GM12874 (cell line): ENCODE measurements at regions not wholly inside any gene's neighbourhood (a gene's known extent, or its start where the extent isn't known, plus 50 kb on each side); places are given as distances from the start of the nearest gene placed in this dataset.

Experiments
- TF ChIP-seq, protein P1 (sequence below): IDR thresholded peaks from 2 replicates; pipeline ENCODE4 v1.5.1; 2011; ENCODE audit warnings: low read depth, mild to moderate bottlenecking, control low read depth, low read length, moderate library complexity; ENCODE audit not compliant: insufficient read depth

DNA sequence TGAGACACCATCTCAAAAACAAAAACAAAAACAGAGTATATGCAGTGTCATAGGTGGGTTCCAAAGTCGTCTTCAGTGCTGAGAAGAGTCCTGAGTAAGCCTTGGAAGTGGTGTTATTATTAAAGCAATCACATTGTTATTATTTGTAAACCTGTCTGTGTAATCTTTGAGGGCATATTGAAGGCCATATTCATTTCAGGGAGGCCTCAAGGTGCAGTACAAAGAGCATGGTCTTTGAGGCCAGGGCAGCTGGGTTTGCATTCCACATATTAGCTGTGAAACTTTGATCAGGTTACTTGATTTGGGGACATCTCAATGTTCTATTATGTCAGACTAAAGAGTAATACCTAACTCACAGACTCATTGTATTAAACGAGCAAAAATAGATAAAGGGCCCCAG is 139.3 kb upstream of the SOX4 start:
- TF ChIP-seq, protein P1, sequence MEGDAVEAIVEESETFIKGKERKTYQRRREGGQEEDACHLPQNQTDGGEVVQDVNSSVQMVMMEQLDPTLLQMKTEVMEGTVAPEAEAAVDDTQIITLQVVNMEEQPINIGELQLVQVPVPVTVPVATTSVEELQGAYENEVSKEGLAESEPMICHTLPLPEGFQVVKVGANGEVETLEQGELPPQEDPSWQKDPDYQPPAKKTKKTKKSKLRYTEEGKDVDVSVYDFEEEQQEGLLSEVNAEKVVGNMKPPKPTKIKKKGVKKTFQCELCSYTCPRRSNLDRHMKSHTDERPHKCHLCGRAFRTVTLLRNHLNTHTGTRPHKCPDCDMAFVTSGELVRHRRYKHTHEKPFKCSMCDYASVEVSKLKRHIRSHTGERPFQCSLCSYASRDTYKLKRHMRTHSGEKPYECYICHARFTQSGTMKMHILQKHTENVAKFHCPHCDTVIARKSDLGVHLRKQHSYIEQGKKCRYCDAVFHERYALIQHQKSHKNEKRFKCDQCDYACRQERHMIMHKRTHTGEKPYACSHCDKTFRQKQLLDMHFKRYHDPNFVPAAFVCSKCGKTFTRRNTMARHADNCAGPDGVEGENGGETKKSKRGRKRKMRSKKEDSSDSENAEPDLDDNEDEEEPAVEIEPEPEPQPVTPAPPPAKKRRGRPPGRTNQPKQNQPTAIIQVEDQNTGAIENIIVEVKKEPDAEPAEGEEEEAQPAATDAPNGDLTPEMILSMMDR = no peak

DNA sequence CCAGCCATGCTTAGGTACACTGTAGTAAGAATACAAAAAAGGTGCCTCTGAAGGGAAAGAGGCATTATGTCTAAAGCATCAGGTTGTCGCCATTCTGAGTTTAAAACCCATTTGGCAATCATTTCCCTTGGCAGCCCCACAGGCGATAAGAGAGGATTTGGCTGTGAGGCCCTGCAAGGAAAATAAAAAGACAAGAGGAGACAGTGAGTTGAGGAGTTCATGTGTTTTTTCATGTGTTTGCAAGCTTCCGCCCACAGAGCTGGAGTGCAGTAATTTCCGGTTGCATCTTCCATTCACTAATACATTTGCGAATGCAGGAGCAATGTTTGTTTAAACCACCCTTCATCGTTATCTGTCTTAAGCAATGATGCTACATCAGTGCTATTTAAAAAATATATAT is 138.5 kb upstream of the SOX4 start:
- TF ChIP-seq, protein P1 = no peak

DNA sequence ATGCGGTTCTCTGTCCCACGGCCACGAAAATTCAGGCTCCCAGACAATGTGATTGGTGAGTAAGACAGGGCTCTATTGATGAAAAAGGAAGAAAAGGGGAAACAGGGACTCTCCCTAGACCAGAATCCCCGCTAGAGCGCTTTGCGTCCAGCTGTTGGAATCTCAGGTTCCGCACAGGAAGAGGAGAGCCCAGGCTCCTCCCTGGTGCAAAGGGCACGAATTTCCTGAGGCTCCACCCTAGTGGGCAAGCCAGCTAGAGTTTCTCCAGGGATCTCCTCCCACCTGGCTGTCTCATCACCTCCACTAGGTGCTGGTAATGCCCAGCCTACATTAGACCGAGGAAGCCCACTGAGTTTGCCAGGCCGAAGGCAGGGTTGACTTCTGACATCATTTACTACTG is 135.9 kb upstream of the SOX4 start:
- TF ChIP-seq, protein P1 = no peak

DNA sequence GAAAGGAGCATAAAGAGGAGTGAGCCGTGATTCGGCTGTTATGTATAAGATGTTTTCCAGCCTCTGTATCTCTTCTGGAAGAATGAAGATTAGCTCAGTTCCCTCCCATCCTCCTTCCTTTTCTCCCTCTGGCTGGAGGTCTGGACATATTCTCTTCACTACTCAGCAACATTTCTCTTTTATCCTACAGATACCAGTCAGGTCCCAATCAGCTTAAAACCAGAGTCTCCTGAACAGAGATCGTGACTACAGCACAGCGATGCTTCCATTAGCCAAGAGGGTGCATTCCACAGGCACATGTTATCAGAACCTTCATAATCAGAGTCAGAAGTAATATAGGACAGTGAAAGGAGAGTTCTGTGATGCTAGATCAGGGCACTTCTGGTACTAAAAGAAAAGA is 133.9 kb upstream of the SOX4 start:
- TF ChIP-seq, protein P1 = no peak

DNA sequence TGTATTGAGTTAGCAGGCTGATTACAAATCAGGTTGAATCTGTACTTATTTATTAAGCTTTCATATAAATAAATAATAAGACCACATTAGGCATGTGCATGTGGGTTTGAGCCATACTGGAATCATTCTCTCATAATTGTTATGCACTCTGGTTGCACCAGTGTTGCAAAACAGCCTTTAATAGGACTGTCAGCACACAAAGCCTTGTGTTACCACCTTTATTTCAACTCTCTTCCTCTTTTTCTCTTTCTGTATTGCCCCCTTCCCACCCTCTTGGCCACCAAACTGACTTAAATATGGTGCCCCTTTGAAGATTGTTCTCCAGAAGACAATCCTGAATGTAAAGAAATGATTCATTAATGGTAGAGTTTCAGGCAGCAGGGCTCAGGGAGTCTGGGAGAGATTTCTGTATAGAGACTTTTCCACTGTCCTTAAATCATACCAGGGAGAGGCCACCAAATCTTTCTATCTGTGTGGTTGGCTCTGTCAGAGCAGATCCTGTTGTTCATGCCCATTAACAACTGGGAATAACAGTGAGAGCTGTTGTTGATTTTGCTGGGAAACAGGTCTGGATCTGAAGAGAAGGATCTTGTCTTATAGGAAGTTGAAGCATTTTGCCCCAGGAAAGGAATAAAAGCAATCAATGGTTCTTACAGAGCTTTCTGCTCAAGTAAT is 131.6 kb upstream of the SOX4 start:
- TF ChIP-seq, protein P1 = no peak

DNA sequence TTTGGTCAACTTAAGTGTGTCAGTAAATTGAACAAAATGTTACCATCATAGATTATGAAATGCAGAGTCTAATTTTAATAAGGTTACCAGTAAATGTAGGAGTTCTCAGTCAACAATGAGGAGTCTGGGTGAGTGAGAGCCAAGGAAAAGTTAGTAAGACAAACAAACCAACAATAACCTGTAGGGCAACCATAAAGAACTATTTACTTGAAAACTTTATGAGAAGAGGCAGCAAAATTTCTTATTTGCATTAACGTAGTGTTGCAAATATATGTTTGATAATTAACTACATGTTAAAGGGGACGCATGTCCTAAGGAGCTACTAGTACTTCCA is 131.1 kb upstream of the SOX4 start:
- TF ChIP-seq, protein P1 = no peak

DNA sequence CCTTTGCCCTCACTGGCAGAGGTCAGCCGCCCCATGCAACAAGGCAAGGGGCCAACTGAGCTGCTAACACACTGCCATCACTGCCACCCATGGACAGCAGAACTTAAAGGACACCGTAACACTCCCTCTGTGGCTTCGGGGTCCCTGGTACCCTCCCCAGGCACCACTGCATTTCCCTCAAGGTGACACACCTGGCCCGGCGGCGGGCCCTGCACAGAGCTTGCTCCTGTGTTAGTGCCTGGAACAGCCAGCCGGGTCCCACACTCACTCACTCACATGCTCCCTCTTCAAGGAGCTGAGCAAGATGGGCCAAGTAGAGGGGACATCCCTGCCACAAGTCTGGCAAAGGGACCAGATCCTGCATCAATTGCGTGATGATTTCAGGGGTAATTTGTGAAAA is 126.5 kb upstream of the SOX4 start:
- TF ChIP-seq, protein P1 = no peak

DNA sequence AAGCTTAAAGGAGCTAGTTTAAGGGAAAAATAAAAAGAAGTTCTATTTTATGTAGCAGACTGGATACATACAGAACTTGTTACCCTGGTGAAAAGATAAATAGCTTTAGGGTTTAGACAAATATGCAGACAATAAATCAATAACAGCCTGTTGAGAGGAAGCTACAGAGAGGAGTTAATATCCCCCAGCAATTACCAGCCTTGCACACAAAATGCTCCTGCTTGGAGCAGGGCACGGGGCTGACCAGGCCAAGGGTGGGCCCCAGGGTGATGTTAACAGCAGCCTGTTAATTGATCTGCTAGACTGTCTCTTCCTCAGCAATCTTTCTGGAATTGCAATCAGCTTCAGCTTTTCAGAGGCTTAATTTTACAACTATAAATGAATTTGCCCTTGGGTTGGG is 125.1 kb upstream of the SOX4 start:
- TF ChIP-seq, protein P1 = no peak
